ENCODE measurements at regions not wholly inside any gene's neighbourhood (a gene's known extent, or its start where the extent isn't known, plus 50 kb on each side); places are given as distances from the start of the nearest gene placed in this dataset.
"Not testable (repeated sequence)": the region's sequence is repeated elsewhere in the genome, so short reads cannot be mapped to it uniquely, and the experiment has no call there.

DNA sequence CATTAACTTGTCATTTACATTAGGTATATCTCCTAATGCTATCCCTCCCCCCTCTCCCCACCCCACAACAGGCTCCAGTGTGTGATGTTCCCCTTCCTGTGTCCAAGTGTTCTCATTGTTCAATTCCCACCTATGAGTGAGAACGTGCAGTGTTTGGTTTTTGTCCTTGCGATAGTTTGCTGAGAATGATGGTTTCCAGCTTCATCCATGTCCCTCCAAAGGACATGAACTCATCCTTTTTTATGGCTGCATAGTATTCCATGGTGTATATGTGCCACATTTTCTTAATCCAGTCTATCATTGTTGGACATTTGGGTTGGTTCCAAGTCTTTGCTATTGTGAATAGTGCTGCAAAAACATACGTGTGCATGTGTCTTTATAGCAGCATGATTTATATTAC, 60.7 kb upstream of the HOXC13 start:
- not testable (repeated sequence) for DNase-seq

DNA sequence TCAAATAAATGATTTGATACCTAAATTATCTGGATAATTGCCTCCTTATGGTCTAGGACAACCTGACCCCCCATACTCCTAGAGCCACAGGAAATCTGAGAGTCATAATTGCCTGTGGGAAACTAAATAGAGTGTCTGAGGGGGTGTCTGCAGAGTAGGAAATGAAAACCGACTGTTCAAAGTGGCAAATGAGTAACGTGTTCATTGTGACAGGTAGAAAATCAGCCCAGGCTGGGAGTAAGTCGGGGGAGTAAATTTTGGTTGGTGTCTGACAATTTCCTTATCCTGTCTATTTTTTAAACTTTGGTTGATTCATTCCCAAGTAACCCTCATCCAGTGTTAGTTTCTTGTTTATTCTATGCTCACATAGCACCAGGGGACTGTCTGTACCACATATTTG, 51.6 kb upstream of the HOXC13 start:
- no peak for DNase-seq

DNA sequence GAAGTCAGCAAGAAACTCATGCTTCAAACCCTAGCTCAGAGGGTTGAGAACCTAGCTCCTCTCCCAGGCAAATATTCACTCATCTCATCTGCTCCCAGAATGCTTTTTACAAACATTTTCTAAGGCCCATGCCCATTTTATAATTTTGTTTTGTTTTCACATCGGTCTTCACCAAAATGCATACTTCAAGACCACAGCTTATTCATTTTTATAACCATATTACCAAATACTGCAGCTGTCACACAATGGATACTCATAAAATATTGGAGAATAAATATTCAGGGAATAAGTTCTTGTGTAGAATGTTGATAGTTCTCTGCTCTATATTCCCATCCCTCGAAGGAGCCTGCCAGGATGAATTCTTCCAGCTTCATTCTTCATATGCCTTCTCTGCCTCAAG, 50.8 kb upstream of the HOXC13 start:
- no peak for DNase-seq

Data from inflammatory macrophage (primary cell).